HFF-Myc (cell line): ENCODE measurements at regions not wholly inside any gene's neighbourhood (a gene's known extent, or its start where the extent isn't known, plus 50 kb on each side); places are given as distances from the start of the nearest gene placed in this dataset.

ENCODE experiments used
- DNase-seq: peaks from one replicate; pipeline ENCODE4 v3.0.0-alpha.2; 2011; ENCODE audit warnings: low read depth; ENCODE audit errors: extremely low read depth
- H3K4me3 ChIP-seq: replicated peaks from 2 replicates; pipeline ENCODE4 v1.5.1; 2011; ENCODE audit warnings: low read depth, mild to moderate bottlenecking, control low read depth, low read length
- TF ChIP-seq, protein P1 (sequence below): IDR thresholded peaks from 2 replicates; pipeline ENCODE4 v1.5.1; 2012; ENCODE audit warnings: mild to moderate bottlenecking, low read depth, low read length, control low read depth; ENCODE audit errors: missing control alignments

DNA sequence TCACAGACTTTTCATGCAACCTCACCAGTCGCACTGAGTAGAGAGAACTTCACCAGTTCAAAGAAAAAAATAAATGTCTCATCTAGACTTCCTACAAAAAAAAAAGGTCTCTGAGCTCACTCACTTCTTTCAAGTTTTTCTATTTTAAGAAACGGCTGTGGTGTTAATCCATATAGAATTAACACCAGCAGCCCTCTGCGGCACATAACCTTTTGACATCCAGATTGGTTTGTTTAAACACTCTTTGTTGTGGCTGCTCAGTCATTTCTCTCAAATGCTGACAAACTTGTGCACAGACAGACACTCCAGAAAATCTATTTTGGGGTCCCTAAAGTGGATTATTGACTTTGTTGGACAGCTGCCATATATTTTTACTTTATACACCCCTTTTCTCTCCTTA is 874.9 kb downstream of the EFNB2 start:
- no peak overlapping the region for H3K4me3 ChIP-seq
- DNase-seq = no peak
- TF ChIP-seq, protein P1, sequence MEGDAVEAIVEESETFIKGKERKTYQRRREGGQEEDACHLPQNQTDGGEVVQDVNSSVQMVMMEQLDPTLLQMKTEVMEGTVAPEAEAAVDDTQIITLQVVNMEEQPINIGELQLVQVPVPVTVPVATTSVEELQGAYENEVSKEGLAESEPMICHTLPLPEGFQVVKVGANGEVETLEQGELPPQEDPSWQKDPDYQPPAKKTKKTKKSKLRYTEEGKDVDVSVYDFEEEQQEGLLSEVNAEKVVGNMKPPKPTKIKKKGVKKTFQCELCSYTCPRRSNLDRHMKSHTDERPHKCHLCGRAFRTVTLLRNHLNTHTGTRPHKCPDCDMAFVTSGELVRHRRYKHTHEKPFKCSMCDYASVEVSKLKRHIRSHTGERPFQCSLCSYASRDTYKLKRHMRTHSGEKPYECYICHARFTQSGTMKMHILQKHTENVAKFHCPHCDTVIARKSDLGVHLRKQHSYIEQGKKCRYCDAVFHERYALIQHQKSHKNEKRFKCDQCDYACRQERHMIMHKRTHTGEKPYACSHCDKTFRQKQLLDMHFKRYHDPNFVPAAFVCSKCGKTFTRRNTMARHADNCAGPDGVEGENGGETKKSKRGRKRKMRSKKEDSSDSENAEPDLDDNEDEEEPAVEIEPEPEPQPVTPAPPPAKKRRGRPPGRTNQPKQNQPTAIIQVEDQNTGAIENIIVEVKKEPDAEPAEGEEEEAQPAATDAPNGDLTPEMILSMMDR = no peak

DNA sequence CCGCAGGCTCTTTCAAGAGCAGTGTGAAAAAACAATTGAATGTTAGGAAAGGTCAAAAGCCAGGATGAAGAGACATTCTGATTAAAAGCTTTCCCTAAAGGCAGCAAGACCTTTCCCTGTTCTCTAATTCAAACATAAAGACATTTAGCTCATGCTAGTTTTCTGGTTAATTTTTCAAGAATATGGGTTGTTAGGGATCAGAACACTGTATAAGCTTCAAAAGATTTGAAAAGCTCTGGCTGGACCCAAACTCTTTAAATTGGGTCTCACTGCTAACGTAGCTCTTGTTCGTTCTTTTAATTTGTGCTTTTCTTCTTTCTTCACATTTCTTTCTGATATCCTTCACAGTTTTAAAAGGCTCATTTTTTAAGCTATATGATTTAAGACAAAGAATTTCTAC is 877.0 kb downstream of the EFNB2 start:
- DNase-seq = no peak
- TF ChIP-seq, protein P1 = no peak
- no peak overlapping the region for H3K4me3 ChIP-seq

DNA sequence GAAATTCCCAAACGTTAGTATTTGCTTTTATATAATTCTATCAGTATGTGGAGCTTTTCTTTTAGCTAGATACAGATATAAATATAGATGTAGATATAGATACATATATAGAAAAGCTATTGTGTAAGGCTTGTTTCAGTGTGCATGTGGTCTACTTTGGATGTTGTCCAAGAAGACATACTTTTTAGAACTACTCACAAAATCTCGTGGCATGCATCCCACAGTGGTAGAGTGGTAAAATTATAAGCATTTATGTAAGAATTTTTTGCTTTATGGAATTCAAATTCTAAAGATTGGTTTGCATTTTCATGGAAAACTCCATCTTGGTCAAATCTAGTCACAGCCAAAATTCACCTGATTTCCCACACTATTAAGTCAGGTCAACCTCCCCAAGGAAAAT is 880.4 kb downstream of the EFNB2 start:
- DNase-seq = no peak
- TF ChIP-seq, protein P1 = no peak
- H3K4me3 ChIP-seq = no peak overlapping the region

DNA sequence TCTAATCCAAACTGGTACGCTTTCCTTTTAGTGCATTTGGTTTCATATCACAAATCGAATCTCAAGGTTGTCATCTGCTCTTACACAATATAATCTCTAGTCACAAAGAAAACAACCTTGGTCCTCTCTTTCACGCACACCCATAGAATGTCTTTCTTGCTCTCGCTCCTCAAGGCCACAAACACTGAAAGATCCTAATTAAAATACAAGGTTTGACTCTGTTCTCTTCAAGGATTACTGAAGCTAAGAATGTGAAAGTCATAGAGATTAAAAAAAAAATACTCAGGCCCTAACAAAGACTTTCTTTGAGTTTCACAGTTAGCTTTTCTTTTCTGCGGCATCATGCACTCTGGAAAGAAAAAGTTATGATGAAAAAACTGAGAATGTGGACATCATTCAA is 891.5 kb downstream of the EFNB2 start:
- no peak overlapping the region for H3K4me3 ChIP-seq
- DNase-seq = no peak
- TF ChIP-seq, protein P1 = no peak

DNA sequence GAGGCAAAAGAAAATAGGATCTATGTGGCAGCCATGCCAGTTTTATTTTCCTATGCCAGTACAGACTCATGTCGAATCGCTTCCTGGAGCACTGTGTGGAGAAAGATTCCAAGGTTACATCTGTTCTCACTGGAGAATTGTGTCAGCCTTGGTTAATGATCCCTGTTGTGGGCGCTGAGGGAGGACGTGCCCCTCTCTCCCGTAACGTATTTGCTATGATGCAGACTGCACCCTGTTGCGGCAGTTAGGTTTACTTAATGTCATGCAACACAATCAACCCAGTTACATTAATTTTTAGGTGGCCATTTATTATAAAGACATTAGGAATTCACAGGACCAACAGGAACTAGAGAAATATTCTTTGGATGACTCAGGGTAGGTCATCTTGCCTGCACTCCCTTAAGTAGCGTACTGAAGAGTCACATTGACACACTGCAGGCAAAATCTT is 892.9 kb downstream of the EFNB2 start:
- no peak overlapping the region for H3K4me3 ChIP-seq
- DNase-seq = no peak
- TF ChIP-seq, protein P1 = no peak

DNA sequence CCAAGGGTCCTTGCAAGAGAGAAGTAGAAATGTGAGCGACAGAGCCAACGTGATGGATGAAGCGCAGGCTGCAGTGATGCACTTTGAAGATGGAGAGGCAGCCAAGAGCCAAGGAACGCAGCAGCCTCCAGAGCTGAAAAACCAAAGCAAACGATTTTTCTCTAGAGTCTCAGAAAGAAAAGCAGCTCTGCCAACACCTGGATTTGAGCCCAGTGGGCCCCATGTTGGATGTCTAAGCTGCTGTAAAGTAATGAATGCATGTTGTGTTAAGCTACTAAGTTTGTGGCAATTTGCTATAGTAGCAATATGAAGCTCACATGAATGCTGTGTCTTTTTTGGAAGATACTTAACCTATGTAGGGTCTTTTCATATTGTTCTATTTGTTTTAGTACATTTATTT is 894.3 kb downstream of the EFNB2 start:
- no peak for DNase-seq
- H3K4me3 ChIP-seq = no peak overlapping the region
- TF ChIP-seq, protein P1 = no peak

DNA sequence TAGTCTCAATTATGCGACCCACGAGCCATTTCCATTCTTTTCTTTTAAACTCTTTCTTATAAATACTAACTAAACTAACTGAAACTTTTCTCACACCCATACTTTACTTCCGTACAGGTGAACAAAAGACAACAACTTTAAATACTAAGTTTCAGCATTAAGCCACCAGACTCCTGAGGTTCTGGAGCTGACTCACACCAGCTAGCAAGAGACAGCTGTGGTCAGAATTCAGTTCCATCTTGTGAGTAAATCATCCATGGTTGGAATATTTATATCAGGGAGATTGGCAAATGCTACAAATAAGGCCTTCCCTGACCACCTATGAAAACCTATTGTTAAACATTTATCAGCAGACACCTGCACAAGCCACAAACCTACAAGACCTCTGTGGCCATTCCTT is 897.0 kb downstream of the EFNB2 start:
- DNase-seq = no peak
- TF ChIP-seq, protein P1 = no peak
- H3K4me3 ChIP-seq = no peak overlapping the region
